Astrocyte of the spinal cord (primary cell): ENCODE measurements at regions not wholly inside any gene's neighbourhood (a gene's known extent, or its start where the extent isn't known, plus 50 kb on each side); places are given as distances from the start of the nearest gene placed in this dataset.

ENCODE experiments used
- DNase-seq: peaks from one replicate; pipeline ENCODE4 v3.0.0; 2011; ENCODE audit warnings: low read depth, low spot score
- H3K4me3 ChIP-seq: 2 replicates; pipeline ENCODE4 v1.5.1; 2011; ENCODE audit warnings: low read depth, mild to moderate bottlenecking, low read length, moderate library complexity
- CTCF ChIP-seq: IDR thresholded peaks from 2 replicates; pipeline ENCODE4 v1.5.1; 2012; ENCODE audit warnings: low read depth, mild to moderate bottlenecking, low read length, inconsistent platforms
- in situ Hi-C: cut with HindIII; loops from 2 replicates; pipeline ENCODE4 v1.10.0; 2017; ENCODE audit warnings: low sequenced_read_pairs

- no peak overlapping the region for H3K4me3 ChIP-seq
- DNase-seq, result no peak
- in situ Hi-C loops, result no loop called here
- no peak for TF ChIP-seq CTCF
Observed at GRCh38 chr2:144230033-144230432, 289.9 kb downstream of the ZEB2 start.

- no peak overlapping the region for H3K4me3 ChIP-seq
- DNase-seq, result no peak
- in situ Hi-C loops, result no loop called here
- no peak for TF ChIP-seq CTCF
Observed at GRCh38 chr2:144229296-144229695, 290.6 kb downstream of the ZEB2 start.

- no peak for TF ChIP-seq CTCF
- no peak overlapping the region for H3K4me3 ChIP-seq
- no peak for DNase-seq
- in situ Hi-C loops, result no loop called here
Observed at GRCh38 chr2:144227427-144228105, 292.4 kb downstream of the ZEB2 start.

GRCh38 chr2:144225076-144225475, 294.8 kb downstream of the ZEB2 start:
- no peak for DNase-seq
- TF ChIP-seq CTCF, result no peak
- in situ Hi-C loops, result no loop called here
- H3K4me3 ChIP-seq, result no peak overlapping the region

- H3K4me3 ChIP-seq, result no peak overlapping the region
- DNase-seq, result no peak
- in situ Hi-C loops, result no loop called here
- no peak for TF ChIP-seq CTCF
Observed at GRCh38 chr2:144224472-144224871, 295.4 kb downstream of the ZEB2 start.

GRCh38 chr2:144219979-144220378, 299.9 kb downstream of the ZEB2 start:
- no peak overlapping the region for H3K4me3 ChIP-seq
- DNase-seq, result no peak
- TF ChIP-seq CTCF, result no peak
- in situ Hi-C loops, result no loop called here
